ENCODE measurements at regions not wholly inside any gene's neighbourhood (a gene's known extent, or its start where the extent isn't known, plus 50 kb on each side); places are given as distances from the start of the nearest gene placed in this dataset.
"Not testable (repeated sequence)": the region's sequence is repeated elsewhere in the genome, so short reads cannot be mapped to it uniquely, and the experiment has no call there.

- not testable (repeated sequence) for H3K36me3 ChIP-seq (ENCODE audit: insufficient read depth, low read length); H3K4me3 ChIP-seq (ENCODE audit: low read depth, low read length, poor library complexity, severe bottlenecking); H4K20me1 ChIP-seq (ENCODE audit: insufficient read depth, low read length); H3F3A ChIP-seq (ENCODE audit: insufficient read depth, low read length); H3K27ac ChIP-seq (ENCODE audit: low read depth, low read length, poor library complexity, severe bottlenecking); H2AFZ ChIP-seq (ENCODE audit: low read length); H3K9me3 ChIP-seq (ENCODE audit: low read length); H3K4me2 ChIP-seq (ENCODE audit: low read length); H3K9ac ChIP-seq (ENCODE audit: low read length); H3K9me2 ChIP-seq (ENCODE audit: low read depth, low read length); H3K4me1 ChIP-seq (ENCODE audit: insufficient read depth, low read length, severe bottlenecking); H3K79me2 ChIP-seq (ENCODE audit: insufficient read depth, low read length); H3K27me3 ChIP-seq (ENCODE audit: insufficient read depth, low read length)
- TF ChIP-seq, protein P1, sequence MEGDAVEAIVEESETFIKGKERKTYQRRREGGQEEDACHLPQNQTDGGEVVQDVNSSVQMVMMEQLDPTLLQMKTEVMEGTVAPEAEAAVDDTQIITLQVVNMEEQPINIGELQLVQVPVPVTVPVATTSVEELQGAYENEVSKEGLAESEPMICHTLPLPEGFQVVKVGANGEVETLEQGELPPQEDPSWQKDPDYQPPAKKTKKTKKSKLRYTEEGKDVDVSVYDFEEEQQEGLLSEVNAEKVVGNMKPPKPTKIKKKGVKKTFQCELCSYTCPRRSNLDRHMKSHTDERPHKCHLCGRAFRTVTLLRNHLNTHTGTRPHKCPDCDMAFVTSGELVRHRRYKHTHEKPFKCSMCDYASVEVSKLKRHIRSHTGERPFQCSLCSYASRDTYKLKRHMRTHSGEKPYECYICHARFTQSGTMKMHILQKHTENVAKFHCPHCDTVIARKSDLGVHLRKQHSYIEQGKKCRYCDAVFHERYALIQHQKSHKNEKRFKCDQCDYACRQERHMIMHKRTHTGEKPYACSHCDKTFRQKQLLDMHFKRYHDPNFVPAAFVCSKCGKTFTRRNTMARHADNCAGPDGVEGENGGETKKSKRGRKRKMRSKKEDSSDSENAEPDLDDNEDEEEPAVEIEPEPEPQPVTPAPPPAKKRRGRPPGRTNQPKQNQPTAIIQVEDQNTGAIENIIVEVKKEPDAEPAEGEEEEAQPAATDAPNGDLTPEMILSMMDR (IDR thresholded peaks at IDR 0.05; ENCODE audit: low read length) = peak; percentile 58
Measured at GRCh38 chr17:83205387-83206035, 126.1 kb downstream of the METRNL start.

DNA sequence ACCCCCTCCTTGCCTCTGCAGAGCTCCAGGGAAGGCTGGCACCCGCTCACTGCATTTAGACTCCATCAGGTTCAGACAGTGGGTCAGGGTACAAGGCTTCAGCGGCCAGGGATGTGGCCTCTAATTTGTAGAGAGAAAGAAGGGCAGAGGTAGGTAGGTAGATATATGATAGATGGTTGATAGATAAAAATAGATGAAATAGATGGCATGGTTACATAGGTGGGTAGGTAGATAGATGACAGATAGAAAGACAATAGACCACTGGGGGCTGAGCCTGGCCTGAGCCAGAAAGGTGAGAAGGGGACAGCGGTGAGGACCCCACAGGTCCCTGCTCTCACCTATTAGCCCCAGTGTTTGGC, 126.6 kb downstream of the METRNL start:
- H3K79me2 ChIP-seq (ENCODE audit: insufficient read depth, low read length); H4K20me1 ChIP-seq (ENCODE audit: insufficient read depth, low read length); H3F3A ChIP-seq (ENCODE audit: insufficient read depth, low read length); H3K27me3 ChIP-seq (ENCODE audit: insufficient read depth, low read length); H2AFZ ChIP-seq (ENCODE audit: low read length); H3K9ac ChIP-seq (ENCODE audit: low read length); H3K4me1 ChIP-seq (ENCODE audit: insufficient read depth, low read length, severe bottlenecking); H3K4me3 ChIP-seq (ENCODE audit: low read depth, low read length, poor library complexity, severe bottlenecking); H3K9me3 ChIP-seq (ENCODE audit: low read length); H3K36me3 ChIP-seq (ENCODE audit: insufficient read depth, low read length); H3K4me2 ChIP-seq (ENCODE audit: low read length); H3K27ac ChIP-seq (ENCODE audit: low read depth, low read length, poor library complexity, severe bottlenecking); H3K9me2 ChIP-seq (ENCODE audit: low read depth, low read length): not testable (repeated sequence)

DNA sequence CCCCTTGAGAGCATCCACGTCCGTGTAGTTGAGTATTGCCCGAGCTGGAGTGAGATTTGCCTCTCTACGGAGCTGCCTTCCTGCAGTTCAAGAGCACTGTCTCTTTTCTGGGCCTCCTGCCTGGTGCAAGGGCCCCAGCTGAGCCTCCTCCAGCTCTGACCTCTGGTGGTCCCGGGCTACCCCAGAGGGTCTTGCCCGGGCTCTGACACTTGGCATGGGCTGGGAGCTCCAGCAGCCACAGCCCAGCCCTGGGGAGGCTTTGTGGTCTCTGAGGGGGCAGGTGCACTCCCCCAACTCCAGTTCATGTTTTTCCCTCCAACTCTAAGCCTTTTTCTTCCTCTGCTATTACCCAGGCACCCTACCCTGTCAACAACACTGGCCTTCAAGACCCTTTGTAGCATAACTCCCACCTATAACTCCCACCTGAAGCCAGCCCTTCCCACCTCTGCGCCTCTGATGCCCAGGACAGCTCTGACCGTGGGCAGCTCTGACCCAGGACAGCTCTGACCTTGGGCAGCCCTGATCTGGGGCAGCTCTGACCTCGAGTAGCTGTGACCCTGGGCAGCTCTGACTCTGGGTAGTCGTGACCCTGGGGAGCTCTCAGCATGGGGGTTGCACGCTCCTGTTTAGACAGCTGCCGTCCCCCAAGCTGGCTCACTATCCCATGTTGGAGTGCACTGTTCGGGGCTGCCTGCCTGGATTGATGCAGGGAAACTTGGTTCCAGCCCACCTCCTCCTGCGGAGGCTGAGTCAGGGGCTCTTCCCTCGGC, 127.6 kb downstream of the METRNL start:
- not testable (repeated sequence) for H4K20me1 ChIP-seq (ENCODE audit: insufficient read depth, low read length); H3K79me2 ChIP-seq (ENCODE audit: insufficient read depth, low read length); H3K27ac ChIP-seq (ENCODE audit: low read depth, low read length, poor library complexity, severe bottlenecking); H3K27me3 ChIP-seq (ENCODE audit: insufficient read depth, low read length); H3K9ac ChIP-seq (ENCODE audit: low read length); H3K4me2 ChIP-seq (ENCODE audit: low read length); H3K9me3 ChIP-seq (ENCODE audit: low read length); H3K4me3 ChIP-seq (ENCODE audit: low read depth, low read length, poor library complexity, severe bottlenecking); H3K36me3 ChIP-seq (ENCODE audit: insufficient read depth, low read length); H2AFZ ChIP-seq (ENCODE audit: low read length); H3K9me2 ChIP-seq (ENCODE audit: low read depth, low read length); H3K4me1 ChIP-seq (ENCODE audit: insufficient read depth, low read length, severe bottlenecking); H3F3A ChIP-seq (ENCODE audit: insufficient read depth, low read length)

DNA sequence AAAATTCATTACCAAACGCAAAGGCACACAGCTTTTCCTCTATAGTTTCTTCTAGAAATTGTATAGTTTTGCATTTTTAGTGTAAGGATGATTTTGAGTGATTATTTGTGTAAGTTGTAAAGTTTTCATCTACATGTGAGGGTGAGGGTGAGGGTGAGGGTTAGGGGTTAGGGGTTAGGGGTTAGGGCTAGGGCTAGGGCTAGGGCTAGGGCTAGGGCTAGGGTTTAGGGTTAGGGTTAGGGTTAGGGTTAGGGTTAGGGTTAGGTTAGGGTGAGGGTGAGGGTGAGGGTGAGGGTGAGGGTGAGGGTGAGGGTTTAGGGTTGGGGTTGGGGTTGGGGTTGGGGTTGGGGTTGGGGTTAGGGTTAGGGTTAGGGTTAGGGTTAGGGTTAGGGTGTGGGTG, 167.6 kb downstream of the METRNL start:
- H3F3A ChIP-seq (ENCODE audit: insufficient read depth, low read length); H3K9ac ChIP-seq (ENCODE audit: low read length); H3K4me2 ChIP-seq (ENCODE audit: low read length); H3K27ac ChIP-seq (ENCODE audit: low read depth, low read length, poor library complexity, severe bottlenecking); H3K27me3 ChIP-seq (ENCODE audit: insufficient read depth, low read length); H3K9me2 ChIP-seq (ENCODE audit: low read depth, low read length); H3K4me1 ChIP-seq (ENCODE audit: insufficient read depth, low read length, severe bottlenecking); H2AFZ ChIP-seq (ENCODE audit: low read length); H3K36me3 ChIP-seq (ENCODE audit: insufficient read depth, low read length); H3K9me3 ChIP-seq (ENCODE audit: low read length); H3K79me2 ChIP-seq (ENCODE audit: insufficient read depth, low read length); H3K4me3 ChIP-seq (ENCODE audit: low read depth, low read length, poor library complexity, severe bottlenecking); H4K20me1 ChIP-seq (ENCODE audit: insufficient read depth, low read length): not testable (repeated sequence)

Measured in OCI-LY1 (cell line).